ENCODE measurements at regions not wholly inside any gene's neighbourhood (a gene's known extent, or its start where the extent isn't known, plus 50 kb on each side); places are given as distances from the start of the nearest gene placed in this dataset.
"Not testable (repeated sequence)": the region's sequence is repeated elsewhere in the genome, so short reads cannot be mapped to it uniquely, and the experiment has no call there.

- TF ChIP-seq, protein P1, sequence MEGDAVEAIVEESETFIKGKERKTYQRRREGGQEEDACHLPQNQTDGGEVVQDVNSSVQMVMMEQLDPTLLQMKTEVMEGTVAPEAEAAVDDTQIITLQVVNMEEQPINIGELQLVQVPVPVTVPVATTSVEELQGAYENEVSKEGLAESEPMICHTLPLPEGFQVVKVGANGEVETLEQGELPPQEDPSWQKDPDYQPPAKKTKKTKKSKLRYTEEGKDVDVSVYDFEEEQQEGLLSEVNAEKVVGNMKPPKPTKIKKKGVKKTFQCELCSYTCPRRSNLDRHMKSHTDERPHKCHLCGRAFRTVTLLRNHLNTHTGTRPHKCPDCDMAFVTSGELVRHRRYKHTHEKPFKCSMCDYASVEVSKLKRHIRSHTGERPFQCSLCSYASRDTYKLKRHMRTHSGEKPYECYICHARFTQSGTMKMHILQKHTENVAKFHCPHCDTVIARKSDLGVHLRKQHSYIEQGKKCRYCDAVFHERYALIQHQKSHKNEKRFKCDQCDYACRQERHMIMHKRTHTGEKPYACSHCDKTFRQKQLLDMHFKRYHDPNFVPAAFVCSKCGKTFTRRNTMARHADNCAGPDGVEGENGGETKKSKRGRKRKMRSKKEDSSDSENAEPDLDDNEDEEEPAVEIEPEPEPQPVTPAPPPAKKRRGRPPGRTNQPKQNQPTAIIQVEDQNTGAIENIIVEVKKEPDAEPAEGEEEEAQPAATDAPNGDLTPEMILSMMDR (IDR thresholded peaks at IDR 0.05; ENCODE audit: insufficient read depth, low read length, poor library complexity, severe bottlenecking) = no peak
- TF ChIP-seq EZH2phosphoT487 (conservative IDR thresholded peaks at IDR 0.05; ENCODE audit: low read length) = no peak
- Histone ChIP-seq H3K27ac (ENCODE audit: low read depth, low read length) (no peak overlapping the region), H3K9ac (ENCODE audit: low read length) (no peak overlapping the region), H3F3A (ENCODE audit: insufficient read depth) (no peaks in the 10 kb centered on the region), H2AFZ (ENCODE audit: low read depth, low read length, severe bottlenecking) (no peak overlapping the region), H4K20me1 (ENCODE audit: low read depth, low read length) (no peaks in the 10 kb centered on the region), H3K4me2 (ENCODE audit: low read depth, low read length, poor library complexity, severe bottlenecking) (no peak overlapping the region), H3K9me3 (ENCODE audit: insufficient read depth, low read length) (no peaks in the 10 kb centered on the region), H3K27me3 (ENCODE audit: low read length) (no peaks in the 10 kb centered on the region), H3K79me2 (ENCODE audit: insufficient read depth, low read length) (no peaks in the 10 kb centered on the region), H3K9me2 (replicated peaks; ENCODE audit: insufficient read depth, low read length) (no peaks in the 10 kb centered on the region), H3K4me3 (ENCODE audit: insufficient read depth, low read length, poor library complexity, severe bottlenecking) (no peak overlapping the region), H3K36me3 (ENCODE audit: low read length) (no peaks in the 10 kb centered on the region)
Observed at GRCh38 chr22:49685686-49686085, 142.0 kb downstream of the BRD1 start.

GRCh38 chr22:49685116-49685515 lies 142.6 kb downstream of the BRD1 start:
- H3K27me3 ChIP-seq (ENCODE audit: low read length) = 0 out of 2 replicates have a peak, but pooled peaks cover 3% of the 10 kb centered on the region
- TF ChIP-seq, protein P1 (IDR thresholded peaks at IDR 0.05; ENCODE audit: insufficient read depth, low read length, poor library complexity, severe bottlenecking) = no peak
- no peak for TF ChIP-seq EZH2phosphoT487 (conservative IDR thresholded peaks at IDR 0.05; ENCODE audit: low read length)
- no peak overlapping the region for H3K4me3 ChIP-seq (ENCODE audit: insufficient read depth, low read length, poor library complexity, severe bottlenecking)
- H3K27ac ChIP-seq (ENCODE audit: low read depth, low read length) = no peak overlapping the region
- H3K79me2 ChIP-seq (ENCODE audit: insufficient read depth, low read length) = no peaks in the 10 kb centered on the region
- no peaks in the 10 kb centered on the region for H3K36me3 ChIP-seq (ENCODE audit: low read length)
- H3F3A ChIP-seq (ENCODE audit: insufficient read depth) = no peaks in the 10 kb centered on the region
- no peak overlapping the region for H3K9ac ChIP-seq (ENCODE audit: low read length)
- no peak overlapping the region for H3K4me2 ChIP-seq (ENCODE audit: low read depth, low read length, poor library complexity, severe bottlenecking)
- no peaks in the 10 kb centered on the region for H3K9me2 ChIP-seq (replicated peaks; ENCODE audit: insufficient read depth, low read length)
- H2AFZ ChIP-seq (ENCODE audit: low read depth, low read length, severe bottlenecking) = no peak overlapping the region
- no peaks in the 10 kb centered on the region for H3K9me3 ChIP-seq (ENCODE audit: insufficient read depth, low read length)
- H4K20me1 ChIP-seq (ENCODE audit: low read depth, low read length) = no peaks in the 10 kb centered on the region

DNA sequence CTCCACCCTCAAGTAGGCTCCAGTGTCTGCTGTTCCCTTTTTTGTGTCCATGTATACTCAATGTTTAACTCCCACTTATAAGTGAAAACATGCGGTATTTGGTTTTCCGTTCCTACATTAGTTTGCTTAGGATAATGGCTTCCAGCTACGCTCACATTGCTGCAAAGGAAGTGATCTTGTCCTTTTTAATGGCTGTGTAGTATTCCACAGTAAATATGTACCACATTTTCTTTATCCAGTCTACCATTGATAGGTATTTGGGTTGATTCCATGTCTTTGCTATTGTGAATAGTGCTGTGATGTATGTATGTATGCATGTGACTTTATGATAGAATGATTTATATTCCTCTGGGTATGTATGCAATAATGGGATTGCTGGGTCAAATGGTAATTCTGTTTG lies 144.6 kb downstream of the BRD1 start:
- Histone ChIP-seq H4K20me1 (ENCODE audit: low read depth, low read length) (no peaks in the 10 kb centered on the region), H3F3A (ENCODE audit: insufficient read depth) (no peaks in the 10 kb centered on the region), H3K36me3 (ENCODE audit: low read length) (no peaks in the 10 kb centered on the region), H3K9me3 (ENCODE audit: insufficient read depth, low read length) (no peaks in the 10 kb centered on the region), H3K27ac (ENCODE audit: low read depth, low read length) (no peak overlapping the region), H3K4me3 (ENCODE audit: insufficient read depth, low read length, poor library complexity, severe bottlenecking) (no peak overlapping the region), H3K27me3 (ENCODE audit: low read length) (0 out of 2 replicates have a peak, but pooled peaks cover 3% of the 10 kb centered on the region), H3K9me2 (replicated peaks; ENCODE audit: insufficient read depth, low read length) (no peaks in the 10 kb centered on the region), H3K79me2 (ENCODE audit: insufficient read depth, low read length) (no peaks in the 10 kb centered on the region), H3K9ac (ENCODE audit: low read length) (no peak overlapping the region), H3K4me2 (ENCODE audit: low read depth, low read length, poor library complexity, severe bottlenecking) (no peak overlapping the region), H2AFZ (ENCODE audit: low read depth, low read length, severe bottlenecking) (no peak overlapping the region)
- no peak for TF ChIP-seq EZH2phosphoT487 (conservative IDR thresholded peaks at IDR 0.05; ENCODE audit: low read length)
- TF ChIP-seq, protein P1 (IDR thresholded peaks at IDR 0.05; ENCODE audit: insufficient read depth, low read length, poor library complexity, severe bottlenecking) = no peak

- not testable (repeated sequence) for H3F3A ChIP-seq (ENCODE audit: insufficient read depth); H3K36me3 ChIP-seq (ENCODE audit: low read length); H3K79me2 ChIP-seq (ENCODE audit: insufficient read depth, low read length); H3K4me2 ChIP-seq (ENCODE audit: low read depth, low read length, poor library complexity, severe bottlenecking); H3K27me3 ChIP-seq (ENCODE audit: low read length); H3K9ac ChIP-seq (ENCODE audit: low read length); H3K27ac ChIP-seq (ENCODE audit: low read depth, low read length); H3K9me2 ChIP-seq (replicated peaks; ENCODE audit: insufficient read depth, low read length); H3K9me3 ChIP-seq (ENCODE audit: insufficient read depth, low read length); H4K20me1 ChIP-seq (ENCODE audit: low read depth, low read length); H2AFZ ChIP-seq (ENCODE audit: low read depth, low read length, severe bottlenecking); H3K4me3 ChIP-seq (ENCODE audit: insufficient read depth, low read length, poor library complexity, severe bottlenecking)
Observed at GRCh38 chr22:49680819-49681218, 146.9 kb downstream of the BRD1 start.
